ENCODE measurements at regions not wholly inside any gene's neighbourhood (a gene's known extent, or its start where the extent isn't known, plus 50 kb on each side); places are given as distances from the start of the nearest gene placed in this dataset.

DNA sequence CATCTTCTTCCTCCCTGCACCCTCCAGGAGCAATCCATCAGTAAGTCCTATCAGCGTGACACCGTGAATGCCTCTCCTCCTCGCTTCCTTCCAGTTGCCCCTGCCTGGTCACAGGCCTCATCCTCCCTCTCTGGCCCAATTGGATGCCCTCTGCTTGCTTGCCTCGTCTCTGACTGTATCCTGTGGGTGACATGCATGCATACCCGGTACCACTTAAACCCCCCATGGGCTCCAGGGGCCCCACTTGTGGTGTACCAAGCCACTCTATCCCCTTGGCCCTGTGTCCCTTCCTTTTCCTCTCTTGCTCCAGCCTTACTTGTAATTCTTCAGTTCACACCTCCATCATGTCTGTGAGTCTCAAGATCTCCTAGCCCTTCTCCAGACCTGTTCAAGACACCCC lies 106.0 kb upstream of the RTL1 start:
- Mint-ChIP-seq H3K9me3 (peaks cover 12% of the 10 kb centered on the region), H3K27me3 (peaks cover 13% of the 10 kb centered on the region), H3K4me1 (no peaks in the 10 kb centered on the region)

DNA sequence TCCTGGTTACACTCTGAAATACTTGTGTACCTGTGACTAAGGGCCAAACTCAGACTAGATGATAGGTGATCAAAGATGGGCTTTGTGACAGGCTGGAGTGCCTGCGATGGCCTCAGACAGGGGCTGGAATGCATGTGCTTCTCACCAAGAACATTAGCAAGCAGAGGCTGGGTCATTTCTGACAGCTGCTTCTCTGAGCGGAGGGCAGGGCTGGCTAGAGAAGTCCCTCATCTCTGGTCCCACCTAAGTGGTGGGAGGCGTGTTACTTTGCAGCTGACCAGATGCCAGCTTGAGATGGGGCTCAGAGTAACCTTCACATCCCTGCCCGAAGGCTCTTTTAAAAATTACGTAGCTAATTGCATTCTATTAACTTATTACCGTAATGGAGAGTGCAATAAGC lies 106.8 kb upstream of the RTL1 start:
- DNase-seq, result no peak
- Mint-ChIP-seq H3K9me3 (peaks cover 12% of the 10 kb centered on the region), H3K4me1 (no peaks in the 10 kb centered on the region), H3K4me3 (no peak overlapping the region), H3K27me3 (peaks cover 11% of the 10 kb centered on the region), H3K36me3 (no peaks in the 10 kb centered on the region), H3K27ac (no peak overlapping the region)

More for the DNA sequence above, 106.0 kb upstream of the RTL1 start:
- Mint-ChIP-seq H3K27ac (no peak overlapping the region), H3K4me3 (no peak overlapping the region), H3K36me3 (no peaks in the 10 kb centered on the region)
- DNase-seq, result no peak

DNA sequence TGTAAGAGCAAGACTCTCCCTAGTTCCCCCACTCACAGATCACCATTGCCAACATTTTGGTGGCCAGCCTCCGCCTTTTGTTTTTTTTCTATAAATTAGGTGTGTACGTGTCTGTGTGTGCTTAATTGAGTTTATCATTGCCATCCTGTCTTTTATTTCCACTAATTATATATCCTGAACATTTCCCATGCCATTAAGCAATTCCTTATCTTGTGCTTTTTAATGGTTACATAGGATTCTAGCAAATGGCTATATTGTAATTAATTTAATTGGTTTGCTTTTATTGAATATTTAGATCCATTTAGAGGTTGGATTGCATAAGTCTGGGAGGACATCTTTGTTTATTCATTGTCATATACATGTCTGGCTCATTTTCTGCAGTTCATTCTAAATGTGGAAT lies 107.3 kb upstream of the RTL1 start:
- H3K27ac Mint-ChIP-seq, result no peak overlapping the region
- H3K4me1 Mint-ChIP-seq, result no peaks in the 10 kb centered on the region
- peaks cover 8% of the 10 kb centered on the region for H3K27me3 Mint-ChIP-seq
- peaks cover 12% of the 10 kb centered on the region for H3K9me3 Mint-ChIP-seq
- H3K36me3 Mint-ChIP-seq, result no peaks in the 10 kb centered on the region
- no peak overlapping the region for H3K4me3 Mint-ChIP-seq
- no peak for DNase-seq

- Mint-ChIP-seq H3K36me3 (no peaks in the 10 kb centered on the region), H3K9me3 (peaks cover 5% of the 10 kb centered on the region), H3K27me3 (peaks cover 28% of the 10 kb centered on the region), H3K4me1 (no peaks in the 10 kb centered on the region), H3K27ac (no peak overlapping the region), H3K4me3 (no peak overlapping the region)
- no peak for DNase-seq
These were observed 113.7 kb upstream of the RTL1 start for GRCh38 chr14:101017209-101017608.

DNA sequence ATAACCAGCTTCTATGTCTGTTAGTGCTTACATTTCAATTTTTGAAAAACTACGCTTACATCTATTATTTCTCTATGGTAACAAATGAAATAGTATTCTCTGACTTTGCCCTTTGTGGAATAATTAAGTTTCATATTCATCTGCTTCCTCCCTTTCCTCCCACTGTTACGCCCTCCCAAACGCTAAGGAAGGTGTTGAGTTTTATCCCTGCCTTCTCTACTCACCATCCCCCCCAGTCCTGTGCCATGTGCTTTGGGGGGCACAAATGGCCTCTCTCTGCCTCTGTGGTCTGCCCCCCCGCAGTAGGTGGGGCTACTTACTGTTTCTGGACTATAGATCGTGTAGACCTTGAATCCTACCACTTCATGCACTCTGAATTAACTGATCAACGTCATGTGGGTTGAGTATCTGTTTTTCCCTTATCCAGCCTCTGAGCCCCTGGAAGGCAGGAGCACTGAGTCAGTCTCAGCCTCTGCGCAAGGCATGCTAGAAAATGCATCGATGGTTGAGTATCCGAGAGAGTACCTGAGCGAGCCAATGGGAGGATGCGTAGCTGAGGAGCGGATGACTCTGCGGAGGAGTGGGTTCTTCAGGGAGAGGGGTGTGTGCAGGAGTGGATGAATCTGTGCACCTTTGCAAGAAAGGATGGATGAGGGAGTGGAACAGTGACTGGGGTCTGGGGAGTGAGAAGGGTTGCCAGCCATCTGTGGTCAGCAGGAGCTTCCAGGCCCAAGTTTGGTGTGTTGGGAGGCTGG lies 114.5 kb upstream of the RTL1 start:
- Mint-ChIP-seq H3K9me3 (no peaks in the 10 kb centered on the region), H3K36me3 (no peaks in the 10 kb centered on the region), H3K4me3 (no peak overlapping the region), H3K27me3 (peaks cover 28% of the 10 kb centered on the region), H3K27ac (no peak overlapping the region), H3K4me1 (no peaks in the 10 kb centered on the region)
- DNase-seq, result no peak

DNA sequence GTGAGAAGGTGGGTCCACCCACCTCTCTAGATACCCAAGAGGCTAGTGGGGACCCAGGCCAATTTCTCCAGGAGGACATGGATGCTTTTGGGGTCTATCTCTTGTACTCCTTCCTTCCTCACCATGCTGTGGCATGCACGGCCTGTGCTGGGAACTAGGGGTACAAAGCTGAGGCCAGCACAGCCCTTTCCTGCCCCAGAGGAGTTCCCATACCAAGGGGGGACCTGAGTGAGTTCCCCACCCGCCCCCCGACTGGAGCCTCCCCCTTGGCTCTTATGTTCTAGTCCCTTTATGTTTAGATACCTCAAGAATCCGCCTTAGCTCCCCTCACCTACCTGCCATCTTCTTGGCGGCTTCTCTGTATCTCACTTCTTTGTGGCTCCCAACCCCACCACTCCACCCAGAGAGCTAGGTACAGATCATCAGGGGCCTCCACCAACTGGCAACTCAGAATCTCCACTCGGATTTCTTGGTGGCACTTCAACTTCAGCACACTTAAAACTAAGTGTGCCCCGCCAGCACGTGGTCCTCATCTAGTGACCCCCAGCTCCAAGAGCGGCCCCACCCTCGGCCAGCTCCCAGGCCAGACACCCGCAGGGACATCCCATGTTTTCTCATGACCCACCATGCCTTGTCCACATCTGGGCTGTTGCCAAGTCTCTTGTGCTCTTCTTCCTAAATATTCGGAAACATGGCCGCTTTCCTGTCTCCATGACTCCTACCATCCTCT lies 115.2 kb upstream of the RTL1 start:
- no peaks in the 10 kb centered on the region for H3K4me1 Mint-ChIP-seq

GRCh38 chr14:101019541-101019940 lies 116.0 kb upstream of the RTL1 start:
- no peak for DNase-seq
- H3K4me1 Mint-ChIP-seq, result no peaks in the 10 kb centered on the region
- H3K27me3 Mint-ChIP-seq, result peaks cover 28% of the 10 kb centered on the region
- H3K36me3 Mint-ChIP-seq, result no peaks in the 10 kb centered on the region
- H3K9me3 Mint-ChIP-seq, result no peaks in the 10 kb centered on the region
- no peak overlapping the region for H3K4me3 Mint-ChIP-seq
- no peak overlapping the region for H3K27ac Mint-ChIP-seq

More for the DNA sequence above, 115.2 kb upstream of the RTL1 start:
- Mint-ChIP-seq H3K4me3 (no peak overlapping the region), H3K27ac (no peak overlapping the region), H3K27me3 (peaks cover 28% of the 10 kb centered on the region), H3K9me3 (no peaks in the 10 kb centered on the region), H3K36me3 (no peaks in the 10 kb centered on the region)
- DNase-seq, result no peak

DNA sequence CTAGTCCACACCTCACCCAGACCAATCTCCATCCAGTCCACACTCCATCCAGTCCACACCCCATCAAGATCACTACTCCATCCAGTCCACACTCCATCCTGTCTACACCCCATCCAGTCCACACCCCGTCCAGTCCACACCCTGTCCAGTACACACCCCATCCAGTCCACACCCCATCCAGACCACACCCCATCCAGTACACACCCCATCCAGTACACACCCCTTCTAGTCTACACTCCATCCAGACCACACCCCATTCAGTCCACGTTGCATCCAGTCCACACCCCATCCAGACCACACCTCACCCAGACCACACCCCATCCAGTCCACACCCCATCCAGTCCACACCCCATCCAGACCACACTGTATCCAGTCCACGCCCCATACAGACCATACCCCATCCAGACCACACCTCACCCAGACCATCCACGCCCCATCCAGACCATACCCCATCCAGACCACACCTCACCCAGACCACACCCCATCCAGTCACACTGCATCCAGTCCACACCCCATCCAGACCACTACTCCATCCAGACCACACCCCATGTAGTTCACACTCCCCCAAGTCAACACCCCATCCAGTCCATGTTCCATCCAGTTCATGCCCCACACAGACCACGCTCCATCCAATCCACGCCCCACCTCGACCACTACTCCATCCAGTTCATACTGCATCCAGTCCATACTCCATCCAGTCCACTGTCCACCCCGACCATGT lies 116.6 kb upstream of the RTL1 start:
- Mint-ChIP-seq H3K4me3 (no peak overlapping the region), H3K9me3 (no peaks in the 10 kb centered on the region), H3K27ac (no peak overlapping the region), H3K4me1 (no peaks in the 10 kb centered on the region), H3K36me3 (no peaks in the 10 kb centered on the region), H3K27me3 (peaks cover 24% of the 10 kb centered on the region)
- no peak for DNase-seq

DNA sequence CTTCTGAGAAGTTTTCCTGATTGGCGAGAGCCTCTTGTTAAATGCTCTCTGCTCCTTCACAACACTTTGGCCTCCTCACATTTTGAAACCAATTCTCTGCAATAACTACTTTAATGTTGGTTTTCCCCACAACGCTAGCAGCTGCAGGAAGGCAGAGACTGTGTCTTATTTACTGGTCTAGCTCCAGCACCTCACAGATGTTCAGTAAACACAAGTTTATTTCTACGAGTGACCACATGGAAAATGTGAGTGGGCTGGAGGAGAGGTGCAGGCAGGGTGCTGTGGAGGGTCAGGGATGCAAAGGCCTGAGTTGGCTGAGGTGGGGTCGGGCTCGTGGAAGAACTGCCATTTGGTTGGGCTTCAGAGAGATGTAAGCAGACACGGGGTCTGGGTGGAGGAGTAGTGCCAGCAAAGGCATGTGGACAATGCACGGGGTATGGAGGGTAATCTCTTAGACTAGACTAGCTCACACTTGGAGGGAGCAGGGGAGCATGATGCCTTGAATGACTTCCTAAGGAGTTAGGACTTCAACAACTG lies 117.4 kb upstream of the RTL1 start:
- DNase-seq, result no peak
- Mint-ChIP-seq H3K9me3 (no peaks in the 10 kb centered on the region), H3K27ac (no peak overlapping the region), H3K4me3 (no peak overlapping the region), H3K4me1 (no peaks in the 10 kb centered on the region), H3K36me3 (no peaks in the 10 kb centered on the region), H3K27me3 (peaks cover 23% of the 10 kb centered on the region)

DNA sequence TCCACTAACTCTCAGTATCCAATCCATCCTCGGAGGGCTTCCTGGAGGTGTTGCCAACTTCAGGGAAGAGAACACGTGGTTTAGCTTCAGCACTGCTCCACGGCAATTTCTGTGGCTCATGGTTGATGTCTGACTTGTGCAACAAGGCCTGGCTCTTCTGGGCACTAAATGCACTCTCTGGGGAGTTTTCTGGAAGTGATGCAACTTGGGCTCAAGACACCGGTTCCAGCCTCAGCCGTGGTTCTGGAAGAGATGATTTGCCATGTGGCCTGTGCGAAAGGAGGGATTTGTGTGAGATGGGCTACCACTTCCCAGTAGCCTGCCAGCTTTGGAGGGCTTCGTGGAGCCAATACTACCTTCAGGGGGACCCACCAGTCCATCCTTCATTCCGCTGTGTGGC lies 118.6 kb upstream of the RTL1 start:
- DNase-seq, result no peak
- H3K27ac Mint-ChIP-seq, result no peak overlapping the region
- H3K36me3 Mint-ChIP-seq, result no peaks in the 10 kb centered on the region
- H3K9me3 Mint-ChIP-seq, result no peaks in the 10 kb centered on the region
- no peak overlapping the region for H3K4me3 Mint-ChIP-seq
- H3K4me1 Mint-ChIP-seq, result no peaks in the 10 kb centered on the region
- H3K27me3 Mint-ChIP-seq, result peaks cover 23% of the 10 kb centered on the region

DNA sequence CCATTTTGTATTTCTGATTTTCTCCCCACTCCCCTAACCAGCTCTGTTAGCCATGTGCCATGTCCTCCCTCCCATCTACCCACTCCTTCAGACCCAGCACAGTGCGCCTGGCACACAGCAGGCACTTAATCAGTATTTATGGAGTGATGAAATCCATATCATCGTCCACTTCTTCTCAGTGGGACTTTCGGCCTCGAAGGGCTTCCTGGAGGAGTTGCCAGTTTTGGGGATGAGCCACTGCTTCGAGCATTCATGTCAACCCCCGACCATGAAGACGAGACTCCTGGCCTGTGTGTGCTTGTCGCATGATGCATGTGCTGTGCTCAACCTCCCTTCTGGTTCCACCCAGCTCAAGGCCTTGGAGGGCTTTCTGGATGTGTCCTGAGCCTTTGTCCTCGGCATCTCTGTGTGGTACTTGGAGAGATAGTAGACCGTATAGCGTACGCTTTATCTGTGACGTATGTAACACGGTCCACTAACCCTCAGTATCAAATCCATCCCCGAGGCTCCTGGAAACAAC lies 119.5 kb upstream of the RTL1 start:
- peaks cover 23% of the 10 kb centered on the region for H3K27me3 Mint-ChIP-seq
- no peaks in the 10 kb centered on the region for H3K36me3 Mint-ChIP-seq
- H3K4me1 Mint-ChIP-seq, result no peaks in the 10 kb centered on the region
- no peaks in the 10 kb centered on the region for H3K9me3 Mint-ChIP-seq
- H3K27ac Mint-ChIP-seq, result no peak overlapping the region
- DNase-seq, result no peak
- H3K4me3 Mint-ChIP-seq, result no peak overlapping the region

- H3K9me3 Mint-ChIP-seq, result no peaks in the 10 kb centered on the region
- no peak for DNase-seq
- H3K4me1 Mint-ChIP-seq, result no peaks in the 10 kb centered on the region
- no peak overlapping the region for H3K27ac Mint-ChIP-seq
- peaks cover 17% of the 10 kb centered on the region for H3K27me3 Mint-ChIP-seq
- no peak overlapping the region for H3K4me3 Mint-ChIP-seq
- no peaks in the 10 kb centered on the region for H3K36me3 Mint-ChIP-seq
These were observed 121.2 kb upstream of the RTL1 start for GRCh38 chr14:101024686-101025085.

GRCh38 chr14:101025131-101025530 lies 121.6 kb upstream of the RTL1 start:
- Mint-ChIP-seq H3K27ac (no peak overlapping the region), H3K27me3 (peaks cover 12% of the 10 kb centered on the region), H3K4me3 (no peak overlapping the region), H3K4me1 (no peaks in the 10 kb centered on the region), H3K36me3 (no peaks in the 10 kb centered on the region), H3K9me3 (no peaks in the 10 kb centered on the region)
- no peak for DNase-seq

DNA sequence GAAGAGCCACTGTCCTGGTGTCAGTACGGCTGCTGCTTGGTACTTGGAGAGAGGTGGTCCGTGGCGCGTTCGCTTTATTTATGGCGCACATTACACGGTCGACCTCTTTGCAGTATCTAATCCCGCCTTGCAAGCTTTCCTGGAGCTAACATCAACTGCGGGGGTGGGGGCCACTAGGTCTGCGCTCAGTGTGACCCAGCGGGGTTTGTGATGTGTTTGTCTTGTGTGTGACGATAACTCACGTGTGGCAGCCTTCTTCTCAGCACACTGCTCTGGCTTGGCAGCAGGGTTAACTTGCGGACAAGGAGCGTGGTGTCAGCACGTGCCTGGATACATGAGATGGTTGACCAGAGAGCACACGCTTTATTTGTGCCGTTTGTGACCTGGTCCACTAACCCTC lies 122.2 kb upstream of the RTL1 start:
- Mint-ChIP-seq H3K9me3 (no peaks in the 10 kb centered on the region), H3K4me3 (no peak overlapping the region), H3K27ac (no peak overlapping the region), H3K27me3 (peaks cover 8% of the 10 kb centered on the region), H3K36me3 (no peaks in the 10 kb centered on the region), H3K4me1 (no peaks in the 10 kb centered on the region)
- no peak for DNase-seq

GRCh38 chr14:101026341-101026740 lies 122.8 kb upstream of the RTL1 start:
- Mint-ChIP-seq H3K27ac (no peak overlapping the region), H3K27me3 (peaks cover 1% of the 10 kb centered on the region), H3K4me1 (no peaks in the 10 kb centered on the region), H3K9me3 (no peaks in the 10 kb centered on the region), H3K36me3 (no peaks in the 10 kb centered on the region), H3K4me3 (no peak overlapping the region)
- no peak for DNase-seq
